GM19238 (cell line): ENCODE measurements at regions not wholly inside any gene's neighbourhood (a gene's known extent, or its start where the extent isn't known, plus 50 kb on each side); places are given as distances from the start of the nearest gene placed in this dataset.

Source experiments
- DNase-seq: peaks from one replicate; pipeline ENCODE4 v3.0.0; 2011; ENCODE audit warnings: low spot score; ENCODE audit not compliant: insufficient read length

- DNase-seq, result no peak
These were observed 142.0 kb downstream of the DLEU7 start for GRCh38 chr13:50701469-50701868.

GRCh38 chr13:50706505-50706904 lies 137.0 kb downstream of the DLEU7 start:
- DNase-seq, result no peak

GRCh38 chr13:50707628-50708027 lies 135.9 kb downstream of the DLEU7 start:
- no peak for DNase-seq

- DNase-seq, result no peak
These were observed 135.0 kb downstream of the DLEU7 start for GRCh38 chr13:50708461-50708860.

GRCh38 chr13:50709058-50709457 lies 134.4 kb downstream of the DLEU7 start:
- DNase-seq, result no peak

GRCh38 chr13:50711131-50711815 lies 132.2 kb downstream of the DLEU7 start:
- DNase-seq, result no peak

- DNase-seq, result no peak
These were observed 131.5 kb downstream of the DLEU7 start for GRCh38 chr13:50711996-50712395.

- DNase-seq, result no peak
These were observed 131.0 kb downstream of the DLEU7 start for GRCh38 chr13:50712456-50712855.

- no peak for DNase-seq
These were observed 130.6 kb downstream of the DLEU7 start for GRCh38 chr13:50712881-50713280.

GRCh38 chr13:50713523-50714248 lies 129.8 kb downstream of the DLEU7 start:
- peak; percentile 13 for DNase-seq

- DNase-seq, result no peak
These were observed 128.6 kb downstream of the DLEU7 start for GRCh38 chr13:50714891-50715290.

GRCh38 chr13:50715402-50716146 lies 127.9 kb downstream of the DLEU7 start:
- DNase-seq, result no peak

GRCh38 chr13:50720861-50721671 lies 122.4 kb downstream of the DLEU7 start:
- DNase-seq, result no peak

GRCh38 chr13:50721672-50721992 lies 121.9 kb downstream of the DLEU7 start:
- no peak for DNase-seq

- no peak for DNase-seq
These were observed 120.9 kb downstream of the DLEU7 start for GRCh38 chr13:50722440-50723125.

GRCh38 chr13:50724438-50724837 lies 119.1 kb downstream of the DLEU7 start:
- no peak for DNase-seq

- no peak for DNase-seq
These were observed 118.6 kb downstream of the DLEU7 start for GRCh38 chr13:50724913-50725312.

GRCh38 chr13:50726164-50726563 lies 117.3 kb downstream of the DLEU7 start:
- DNase-seq, result no peak

GRCh38 chr13:50729177-50729576 lies 114.3 kb downstream of the DLEU7 start:
- DNase-seq, result no peak

GRCh38 chr13:50730496-50731351 lies 112.8 kb downstream of the DLEU7 start:
- DNase-seq, result no peak
